SU-DHL-6 (cell line): ENCODE measurements at regions not wholly inside any gene's neighbourhood (a gene's known extent, or its start where the extent isn't known, plus 50 kb on each side); places are given as distances from the start of the nearest gene placed in this dataset.

Experiments used
- EZH2phosphoT487 ChIP-seq: fragments of 200-600 bp; sonication (generic), shearing (Covaris generic); conservative IDR thresholded peaks from 2 replicates; pipeline ENCODE4 v1.6.1; 2018; ENCODE audit warnings: mild to moderate bottlenecking, antibody characterized with exemption, low read length, moderate library complexity, mixed read lengths
- TF ChIP-seq, protein P1 (sequence below): fragments of 200-600 bp; sonication (generic); IDR thresholded peaks from one replicate; pipeline ENCODE4 v1.5.1; 2017; ENCODE audit warnings: antibody characterized with exemption, mild to moderate bottlenecking, low read length, moderate library complexity; ENCODE audit not compliant: insufficient read depth, poor library complexity, severe bottlenecking

DNA sequence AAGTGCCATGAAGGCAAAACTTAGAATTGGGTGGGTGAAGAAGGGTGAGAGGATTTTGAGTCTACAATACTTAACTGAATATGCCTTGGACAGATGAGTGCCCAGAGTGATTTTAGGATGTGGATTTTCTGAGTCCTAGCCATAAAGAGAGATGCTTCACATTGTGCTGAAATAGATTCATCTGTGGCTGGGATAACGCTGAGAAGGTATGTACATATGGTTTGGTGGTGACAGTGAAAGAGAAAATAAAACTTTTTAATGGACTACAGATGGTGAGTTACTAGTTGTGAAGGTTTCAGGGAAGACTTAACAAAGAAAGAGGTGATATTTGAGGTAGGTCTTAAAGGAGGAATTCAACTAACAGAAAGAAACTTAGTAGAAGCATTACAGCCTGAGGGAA lies 265.8 kb downstream of the AKAIN1 start:
- TF ChIP-seq, protein P1, sequence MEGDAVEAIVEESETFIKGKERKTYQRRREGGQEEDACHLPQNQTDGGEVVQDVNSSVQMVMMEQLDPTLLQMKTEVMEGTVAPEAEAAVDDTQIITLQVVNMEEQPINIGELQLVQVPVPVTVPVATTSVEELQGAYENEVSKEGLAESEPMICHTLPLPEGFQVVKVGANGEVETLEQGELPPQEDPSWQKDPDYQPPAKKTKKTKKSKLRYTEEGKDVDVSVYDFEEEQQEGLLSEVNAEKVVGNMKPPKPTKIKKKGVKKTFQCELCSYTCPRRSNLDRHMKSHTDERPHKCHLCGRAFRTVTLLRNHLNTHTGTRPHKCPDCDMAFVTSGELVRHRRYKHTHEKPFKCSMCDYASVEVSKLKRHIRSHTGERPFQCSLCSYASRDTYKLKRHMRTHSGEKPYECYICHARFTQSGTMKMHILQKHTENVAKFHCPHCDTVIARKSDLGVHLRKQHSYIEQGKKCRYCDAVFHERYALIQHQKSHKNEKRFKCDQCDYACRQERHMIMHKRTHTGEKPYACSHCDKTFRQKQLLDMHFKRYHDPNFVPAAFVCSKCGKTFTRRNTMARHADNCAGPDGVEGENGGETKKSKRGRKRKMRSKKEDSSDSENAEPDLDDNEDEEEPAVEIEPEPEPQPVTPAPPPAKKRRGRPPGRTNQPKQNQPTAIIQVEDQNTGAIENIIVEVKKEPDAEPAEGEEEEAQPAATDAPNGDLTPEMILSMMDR = no peak
- TF ChIP-seq EZH2phosphoT487 = no peak
